ENCODE measurements at regions not wholly inside any gene's neighbourhood (a gene's known extent, or its start where the extent isn't known, plus 50 kb on each side); places are given as distances from the start of the nearest gene placed in this dataset.

DNA sequence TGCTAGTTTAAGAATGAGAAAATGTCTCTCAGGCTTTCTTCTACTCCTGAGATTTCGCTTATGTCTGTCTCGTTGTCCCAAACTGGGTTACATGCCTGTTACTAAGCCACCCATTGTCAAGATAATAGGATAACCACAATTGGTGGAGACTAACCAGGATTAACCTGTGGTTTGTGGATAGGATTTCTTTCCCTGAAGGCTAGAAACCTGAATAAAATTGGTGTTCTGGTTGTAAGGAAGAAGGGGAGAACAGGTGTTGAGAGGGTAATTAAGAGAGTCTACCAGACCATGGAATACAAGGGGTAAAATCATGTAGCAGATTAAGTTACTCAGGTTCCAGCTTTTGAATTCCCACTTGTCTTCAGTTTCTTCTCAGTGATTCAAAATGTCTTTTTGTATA is 225.4 kb downstream of the CPE start:
- Histone ChIP-seq H3K4me3 (no peak overlapping the region), H3K27ac (replicated peaks) (no peak overlapping the region), H3K27me3 (ENCODE audit: low read depth) (no peaks in the 10 kb centered on the region), H3K36me3 (no peaks in the 10 kb centered on the region), H3K9me3 (replicated peaks) (no peaks in the 10 kb centered on the region), H3K4me1 (peaks cover 9% of the 10 kb centered on the region)
- no peak for DNase-seq
- TF ChIP-seq, protein P1, sequence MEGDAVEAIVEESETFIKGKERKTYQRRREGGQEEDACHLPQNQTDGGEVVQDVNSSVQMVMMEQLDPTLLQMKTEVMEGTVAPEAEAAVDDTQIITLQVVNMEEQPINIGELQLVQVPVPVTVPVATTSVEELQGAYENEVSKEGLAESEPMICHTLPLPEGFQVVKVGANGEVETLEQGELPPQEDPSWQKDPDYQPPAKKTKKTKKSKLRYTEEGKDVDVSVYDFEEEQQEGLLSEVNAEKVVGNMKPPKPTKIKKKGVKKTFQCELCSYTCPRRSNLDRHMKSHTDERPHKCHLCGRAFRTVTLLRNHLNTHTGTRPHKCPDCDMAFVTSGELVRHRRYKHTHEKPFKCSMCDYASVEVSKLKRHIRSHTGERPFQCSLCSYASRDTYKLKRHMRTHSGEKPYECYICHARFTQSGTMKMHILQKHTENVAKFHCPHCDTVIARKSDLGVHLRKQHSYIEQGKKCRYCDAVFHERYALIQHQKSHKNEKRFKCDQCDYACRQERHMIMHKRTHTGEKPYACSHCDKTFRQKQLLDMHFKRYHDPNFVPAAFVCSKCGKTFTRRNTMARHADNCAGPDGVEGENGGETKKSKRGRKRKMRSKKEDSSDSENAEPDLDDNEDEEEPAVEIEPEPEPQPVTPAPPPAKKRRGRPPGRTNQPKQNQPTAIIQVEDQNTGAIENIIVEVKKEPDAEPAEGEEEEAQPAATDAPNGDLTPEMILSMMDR (IDR thresholded peaks at IDR 0.05; ENCODE audit: borderline replicate concordance), result no peak
- intact Hi-C loops (cut with micrococcal nuclease), result no loop called here

DNA sequence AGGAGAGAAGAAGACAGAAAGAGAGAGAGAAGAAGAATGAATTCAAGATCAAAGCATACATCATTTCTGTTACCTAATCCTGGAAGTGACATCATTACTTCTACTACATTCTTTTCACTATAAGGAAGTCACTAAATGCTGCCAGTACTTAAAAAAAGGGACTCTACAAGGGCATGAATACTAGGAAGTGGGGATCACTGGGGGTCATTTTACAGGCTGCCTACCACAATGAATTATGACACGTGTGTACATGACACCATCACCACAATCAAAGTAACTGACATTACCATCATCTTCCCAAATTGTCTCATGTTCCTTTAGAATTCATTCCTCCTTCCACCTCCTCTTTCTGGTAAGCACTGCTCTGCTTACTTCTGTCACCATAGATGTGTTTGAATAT is 227.0 kb downstream of the CPE start:
- intact Hi-C loops (cut with micrococcal nuclease), result no loop called here
- Histone ChIP-seq H3K27me3 (ENCODE audit: low read depth) (no peaks in the 10 kb centered on the region), H3K9me3 (replicated peaks) (no peaks in the 10 kb centered on the region), H3K36me3 (no peaks in the 10 kb centered on the region), H3K4me3 (no peak overlapping the region), H3K4me1 (peaks cover 12% of the 10 kb centered on the region), H3K27ac (replicated peaks) (no peak overlapping the region)
- no peak for DNase-seq
- TF ChIP-seq, protein P1 (IDR thresholded peaks at IDR 0.05; ENCODE audit: borderline replicate concordance), result no peak

DNA sequence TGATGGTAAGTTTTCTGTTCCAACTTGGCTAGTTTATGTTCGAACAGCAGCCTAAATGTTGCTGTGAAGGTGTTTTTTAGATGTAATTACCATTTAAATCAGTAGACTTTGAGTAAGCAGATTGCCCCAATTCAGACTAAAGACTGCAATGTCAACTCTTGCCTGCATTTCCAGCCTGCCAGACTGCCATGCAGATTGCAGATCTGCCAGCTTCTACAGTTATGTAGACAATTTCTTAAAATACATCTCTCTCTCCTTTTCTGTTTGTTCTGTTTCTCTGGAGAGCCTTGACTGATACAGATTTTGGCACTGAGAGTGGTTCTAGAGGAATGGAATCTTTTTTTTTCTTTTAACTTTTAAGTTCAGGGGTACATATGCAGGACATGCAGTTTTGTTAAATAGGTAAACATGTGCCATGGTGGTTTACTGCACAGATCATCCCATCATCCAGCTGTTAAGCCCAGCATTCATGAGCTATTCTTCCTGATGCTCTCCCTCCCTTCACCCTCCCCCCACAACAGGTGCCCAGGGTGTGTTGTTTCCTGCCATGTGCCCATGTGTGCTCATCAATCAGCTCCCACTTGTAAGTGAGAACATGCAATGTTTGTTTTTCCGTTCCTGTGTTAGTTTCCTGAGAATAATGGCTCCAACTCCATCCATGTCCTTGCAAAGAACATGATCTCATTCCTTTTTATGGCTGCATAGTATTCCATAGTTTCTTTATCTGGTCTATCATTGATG is 227.8 kb downstream of the CPE start:
- Histone ChIP-seq H3K9me3 (replicated peaks) (no peaks in the 10 kb centered on the region), H3K36me3 (no peaks in the 10 kb centered on the region), H3K4me3 (no peak overlapping the region), H3K4me1 (peaks cover 12% of the 10 kb centered on the region), H3K27ac (replicated peaks) (no peak overlapping the region), H3K27me3 (ENCODE audit: low read depth) (no peaks in the 10 kb centered on the region)
- intact Hi-C loops (cut with micrococcal nuclease), result no loop called here
- no peak for DNase-seq
- TF ChIP-seq, protein P1 (IDR thresholded peaks at IDR 0.05; ENCODE audit: borderline replicate concordance), result no peak

GRCh38 chr4:165609653-165610052 is 230.8 kb downstream of the CPE start:
- H3K4me1 ChIP-seq, result peaks cover 19% of the 10 kb centered on the region
- TF ChIP-seq, protein P1 (IDR thresholded peaks at IDR 0.05; ENCODE audit: borderline replicate concordance), result no peak
- no peaks in the 10 kb centered on the region for H3K27me3 ChIP-seq (ENCODE audit: low read depth)
- no peak for DNase-seq
- no peak overlapping the region for H3K4me3 ChIP-seq
- H3K27ac ChIP-seq (replicated peaks), result no peak overlapping the region
- intact Hi-C loops (cut with micrococcal nuclease), result no loop called here
- H3K36me3 ChIP-seq, result no peaks in the 10 kb centered on the region
- no peaks in the 10 kb centered on the region for H3K9me3 ChIP-seq (replicated peaks)

DNA sequence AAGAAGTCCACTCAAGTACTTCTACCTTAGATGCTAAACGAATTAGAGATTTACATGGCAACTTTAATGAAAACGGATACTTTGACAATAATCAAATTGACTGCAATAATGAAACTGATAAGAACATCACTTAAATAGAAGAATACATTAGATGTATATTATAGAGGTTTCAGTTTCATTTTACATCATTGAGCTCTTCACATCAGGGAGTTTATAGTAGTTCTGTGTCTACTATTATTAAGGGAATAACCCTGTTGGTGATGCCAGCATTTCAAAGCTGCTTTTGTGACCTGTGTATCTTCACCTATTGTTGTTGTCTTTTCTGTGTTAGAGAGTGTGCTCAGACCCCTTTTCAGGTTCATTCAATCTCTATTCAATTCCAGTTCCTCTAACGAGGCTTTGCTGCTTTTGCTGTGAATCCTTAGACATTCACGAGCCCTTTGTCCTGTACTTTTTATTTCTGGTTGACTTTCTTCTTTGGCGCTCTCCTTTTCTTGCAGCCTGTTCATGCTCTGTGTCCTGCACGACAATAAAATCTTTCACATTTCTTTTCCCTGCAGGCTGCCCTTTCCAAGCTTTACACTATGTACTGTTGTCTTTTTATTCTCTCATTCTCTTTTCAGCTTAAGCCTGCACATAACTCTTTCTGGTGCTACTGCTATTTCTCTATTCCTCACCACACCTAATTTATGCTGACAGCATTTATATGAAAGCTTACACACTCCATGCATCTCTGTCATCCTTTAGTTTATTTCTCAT is 232.1 kb downstream of the CPE start:
- Histone ChIP-seq H3K36me3 (no peaks in the 10 kb centered on the region), H3K27ac (replicated peaks) (no peak overlapping the region), H3K9me3 (replicated peaks) (no peaks in the 10 kb centered on the region), H3K4me1 (peaks cover 18% of the 10 kb centered on the region), H3K4me3 (peak overlapping the region; percentile 39), H3K27me3 (ENCODE audit: low read depth) (no peaks in the 10 kb centered on the region)
- intact Hi-C loops (cut with micrococcal nuclease), result no loop called here
- TF ChIP-seq, protein P1 (IDR thresholded peaks at IDR 0.05; ENCODE audit: borderline replicate concordance), result no peak
- DNase-seq, result no peak
